Right forelimb (tissue), 1 donor: ENCODE measurements at regions not wholly inside any gene's neighbourhood (a gene's known extent, or its start where the extent isn't known, plus 50 kb on each side); places are given as distances from the start of the nearest gene placed in this dataset.

Experiments used
- DNase-seq: peaks from one replicate; pipeline ENCODE4 v3.0.0-alpha.2; 2018

DNA sequence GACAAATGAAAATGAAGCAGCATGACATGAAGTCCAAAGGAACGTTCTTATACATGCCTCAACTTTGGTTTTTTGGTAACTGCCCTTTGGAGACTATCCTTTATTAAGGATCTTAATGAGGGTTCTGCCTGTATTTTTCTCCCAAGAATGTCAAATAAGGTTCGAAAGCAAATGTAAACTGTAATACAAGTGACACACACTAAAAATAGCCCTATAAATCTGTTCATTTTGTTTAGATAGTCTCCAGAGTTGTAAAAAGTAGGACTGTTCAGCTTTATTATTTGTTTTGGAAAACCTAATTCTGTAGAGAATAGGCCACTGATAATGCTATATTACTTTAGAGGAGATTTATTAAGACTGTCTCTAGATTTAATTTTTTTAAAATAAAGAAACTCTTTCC, 80.5 kb upstream of the CDIN1 start:
- no peak for DNase-seq

DNA sequence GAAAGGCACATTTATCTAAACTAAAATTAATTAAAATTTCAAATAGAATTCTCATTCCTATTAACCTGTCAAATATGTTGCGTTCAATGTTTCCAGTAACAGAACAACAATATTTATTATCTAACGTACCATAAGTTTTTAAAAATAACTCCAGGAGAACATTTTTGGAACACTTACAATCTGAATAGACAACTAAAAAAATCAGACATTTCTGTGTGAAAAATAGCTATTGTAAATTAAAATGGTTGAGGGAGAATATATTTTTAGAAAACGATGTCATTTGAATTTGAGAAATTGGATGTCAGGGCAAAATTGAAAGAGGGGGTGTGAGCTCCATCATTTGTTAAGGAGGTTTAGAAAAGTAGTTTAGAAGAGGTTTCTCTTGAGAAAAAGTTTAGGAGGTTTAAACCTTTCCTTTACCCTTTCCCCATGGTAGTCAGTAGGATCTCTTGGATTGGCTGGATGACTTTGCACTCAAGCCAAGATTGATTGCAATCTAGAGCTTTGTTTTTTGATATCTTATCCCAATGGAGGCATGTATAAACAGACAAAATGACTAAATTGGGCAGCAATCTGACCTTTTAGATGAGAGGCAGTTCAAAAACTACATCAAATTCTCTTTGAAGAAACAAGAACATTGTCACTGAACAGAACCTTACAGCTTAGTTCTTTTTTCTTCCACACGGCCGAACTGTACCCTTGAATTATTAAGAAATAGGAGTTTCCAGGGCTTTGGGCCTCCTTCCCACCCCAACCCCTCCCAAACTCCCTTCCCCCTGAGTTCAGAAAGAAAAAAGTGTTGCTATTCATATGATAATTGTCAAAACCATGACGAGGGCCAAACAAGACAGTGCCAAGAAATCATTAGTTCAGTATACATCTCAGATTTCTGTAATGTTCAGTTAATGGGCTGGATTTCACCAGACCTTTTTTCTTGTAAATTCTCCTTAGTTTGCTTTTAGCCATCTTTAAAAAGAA, 79.7 kb upstream of the CDIN1 start:
- DNase-seq: no peak

GRCh38 chr15:36501063-36501678, 78.3 kb upstream of the CDIN1 start:
- DNase-seq: no peak

DNA sequence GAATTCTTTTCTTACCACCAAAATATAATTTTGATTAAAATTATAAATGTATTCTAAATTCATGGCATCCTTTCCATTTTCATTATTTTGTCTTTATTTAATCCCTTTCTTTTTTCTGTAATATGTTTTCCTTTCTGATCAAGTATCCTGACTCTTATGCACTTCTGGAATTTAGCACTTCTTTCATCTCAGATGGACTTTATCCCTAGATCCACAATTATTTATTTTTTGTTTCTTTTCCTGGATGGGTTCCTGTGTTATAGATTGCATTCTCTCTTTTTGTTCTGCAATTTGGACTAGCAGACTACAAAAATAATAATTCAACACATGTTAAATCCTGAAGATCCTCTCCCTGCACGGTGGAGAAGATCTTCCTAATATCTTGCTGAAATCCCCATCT, 76.9 kb upstream of the CDIN1 start:
- DNase-seq: no peak

- no peak for DNase-seq
These were observed 72.6 kb upstream of the CDIN1 start for GRCh38 chr15:36506733-36507356.

DNA sequence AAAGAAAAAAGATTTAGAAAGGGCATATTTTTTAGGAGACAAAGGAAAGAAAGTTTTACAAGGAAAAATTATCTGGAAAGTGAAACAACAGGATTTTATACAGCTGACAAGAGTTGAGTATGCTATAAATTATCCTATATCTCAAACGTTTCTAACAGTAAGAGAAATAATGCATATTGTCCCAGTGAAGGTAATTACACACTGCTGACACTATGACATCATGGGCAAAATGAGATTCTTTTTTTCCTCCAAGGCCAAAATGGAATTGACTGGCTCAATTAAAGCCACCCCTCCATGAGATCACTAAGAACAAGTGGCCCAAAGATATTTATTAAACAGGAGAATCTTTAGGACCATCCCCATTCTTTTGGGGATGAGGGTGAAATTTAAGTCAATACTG, 72.0 kb upstream of the CDIN1 start:
- no peak for DNase-seq

DNA sequence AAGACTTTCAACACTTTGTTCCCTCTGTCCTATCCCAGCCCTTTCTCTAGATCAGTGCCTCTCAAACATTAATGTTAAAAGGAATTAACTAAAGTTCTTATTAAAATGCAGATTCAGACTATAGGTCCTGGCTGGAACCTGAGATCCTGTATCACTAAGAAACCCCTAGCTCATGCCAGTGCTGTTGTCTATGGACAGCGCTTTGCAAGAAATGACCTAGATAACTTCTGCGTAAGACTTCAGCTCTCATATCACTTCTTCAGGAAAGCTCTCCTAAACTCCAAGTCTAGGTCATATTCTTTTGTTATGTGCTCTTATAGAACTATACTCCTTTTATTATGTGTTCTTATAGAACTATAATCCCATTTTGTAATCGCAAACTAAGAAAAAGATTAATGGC, 67.8 kb upstream of the CDIN1 start:
- no peak for DNase-seq

- DNase-seq: no peak
These were observed 61.7 kb upstream of the CDIN1 start for GRCh38 chr15:36517758-36518157.

GRCh38 chr15:36519067-36519466, 60.4 kb upstream of the CDIN1 start:
- no peak for DNase-seq

DNA sequence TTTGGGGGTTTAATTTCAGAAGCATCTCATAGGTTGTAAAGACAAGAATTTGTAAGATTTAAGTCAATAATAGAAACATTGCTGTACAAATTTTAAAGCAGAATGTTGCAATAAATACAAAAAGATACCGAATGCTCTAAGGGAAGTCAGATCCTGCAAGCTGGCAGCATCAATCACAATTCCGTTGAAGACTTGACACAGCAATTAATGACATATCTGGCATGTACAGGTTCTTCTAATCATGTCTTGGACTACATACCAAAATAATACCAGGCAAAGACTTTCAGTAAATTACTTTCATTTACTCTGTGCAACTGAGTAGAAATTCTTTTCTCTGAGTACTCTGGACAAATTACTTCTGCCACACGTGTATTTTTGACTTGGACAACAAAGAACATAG, 54.0 kb upstream of the CDIN1 start:
- DNase-seq: no peak

DNA sequence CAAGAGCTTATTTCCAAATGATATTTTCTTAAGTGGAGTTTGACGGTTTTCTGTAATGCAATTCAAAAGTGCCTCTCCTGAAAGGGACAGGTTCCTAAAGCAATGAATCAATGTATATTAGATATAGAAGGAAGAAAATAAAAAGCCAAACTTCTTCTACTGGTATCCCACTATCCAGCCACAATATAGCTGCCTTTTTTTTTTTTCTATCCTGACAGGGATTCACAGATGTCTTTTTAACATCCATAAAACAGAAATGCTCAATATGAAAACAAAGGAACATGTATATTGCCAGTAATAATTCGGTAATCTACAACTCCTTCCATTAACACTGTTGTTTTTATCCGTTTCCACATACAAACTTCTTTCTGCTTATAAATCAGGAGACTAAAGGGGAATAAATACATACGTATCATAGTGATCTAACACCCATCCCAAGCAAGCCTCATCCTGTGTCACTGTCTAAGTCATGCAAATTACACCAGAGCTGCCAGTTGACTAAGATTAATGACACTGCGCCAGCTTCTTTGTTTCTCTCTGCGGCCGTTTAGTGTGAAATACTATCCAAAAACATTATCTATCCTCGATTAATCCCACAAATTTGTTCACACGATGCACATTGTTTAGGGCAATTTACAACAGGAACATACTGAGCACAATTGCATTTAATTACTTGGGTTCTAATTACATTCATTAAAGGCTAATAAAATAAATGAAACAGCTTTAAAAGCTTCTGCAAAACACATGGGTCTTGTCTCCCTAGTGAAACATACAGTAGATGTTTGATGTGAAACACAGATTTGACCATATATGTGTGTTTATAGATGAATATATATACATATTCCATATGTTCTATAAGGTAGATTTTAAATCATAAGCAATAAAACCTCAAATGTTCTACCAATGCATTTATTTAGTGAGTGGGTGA, 51.9 kb upstream of the CDIN1 start:
- DNase-seq: no peak

DNA sequence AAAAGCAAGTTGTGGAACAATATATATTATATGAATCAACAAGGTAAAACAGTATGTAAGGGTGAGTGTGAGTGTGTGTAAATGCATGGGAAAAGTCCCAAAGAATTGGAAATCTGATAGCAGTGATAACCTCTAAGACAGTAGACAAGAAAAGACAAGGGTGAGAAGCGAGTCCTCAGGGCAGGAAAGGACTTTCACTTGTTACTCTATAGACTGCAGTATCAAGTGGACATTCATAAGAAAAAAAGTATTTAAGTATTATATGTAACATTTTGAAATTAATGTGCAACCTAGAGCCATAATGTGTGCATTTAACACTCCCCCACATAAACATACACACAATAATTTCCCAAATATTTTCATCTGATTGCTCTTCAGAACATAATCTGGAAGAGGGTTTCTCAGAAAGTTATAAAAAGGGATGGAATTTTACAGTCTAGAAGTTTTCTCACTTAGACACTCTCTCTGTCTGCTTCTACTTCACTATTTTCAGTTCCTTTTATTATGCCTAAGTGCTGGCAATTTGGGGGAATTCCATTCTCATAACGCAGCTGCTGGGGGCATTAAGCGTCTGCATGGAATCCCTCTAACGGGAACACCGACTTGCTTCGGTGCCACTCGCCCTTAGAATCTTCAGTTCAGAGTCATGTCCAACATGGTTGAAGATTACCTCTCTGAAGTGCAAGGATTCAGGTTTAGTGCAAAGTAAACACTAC, 50.0 kb upstream of the CDIN1 start:
- DNase-seq: no peak
